NCI-H2107 treated with DMSO at 0.1 percent for 48 hours (cell line): ENCODE measurements at regions not wholly inside any gene's neighbourhood (a gene's known extent, or its start where the extent isn't known, plus 50 kb on each side); places are given as distances from the start of the nearest gene placed in this dataset.
"Not testable (repeated sequence)": the region's sequence is repeated elsewhere in the genome, so short reads cannot be mapped to it uniquely, and the experiment has no call there.

Source experiments
- DNase-seq: peaks from one replicate; lab custom pipeline; 2025; ENCODE audit not compliant: unreplicated experiment; lab: John Stamatoyannopoulos, UW

DNA sequence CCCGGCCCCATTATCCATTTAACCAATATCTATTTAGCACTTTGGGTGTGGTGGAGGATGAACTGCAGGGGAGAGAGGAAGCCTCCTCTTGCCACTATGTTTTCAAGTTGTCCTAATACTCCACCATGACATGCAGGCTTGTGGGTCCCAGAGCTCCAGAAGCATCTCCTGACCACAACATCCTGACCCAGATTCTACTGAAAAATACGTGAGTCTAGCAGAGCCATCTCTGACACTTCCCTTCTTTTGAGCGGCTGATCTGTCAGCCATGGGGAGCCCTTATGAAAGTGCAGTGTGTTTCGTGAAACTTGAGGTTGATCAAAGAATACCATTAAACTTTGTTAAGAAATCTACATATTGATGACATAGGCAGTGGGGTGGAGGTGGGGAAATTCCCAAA lies 126.6 kb downstream of the UNC93B1 start:
- DNase-seq: not testable (repeated sequence)

DNA sequence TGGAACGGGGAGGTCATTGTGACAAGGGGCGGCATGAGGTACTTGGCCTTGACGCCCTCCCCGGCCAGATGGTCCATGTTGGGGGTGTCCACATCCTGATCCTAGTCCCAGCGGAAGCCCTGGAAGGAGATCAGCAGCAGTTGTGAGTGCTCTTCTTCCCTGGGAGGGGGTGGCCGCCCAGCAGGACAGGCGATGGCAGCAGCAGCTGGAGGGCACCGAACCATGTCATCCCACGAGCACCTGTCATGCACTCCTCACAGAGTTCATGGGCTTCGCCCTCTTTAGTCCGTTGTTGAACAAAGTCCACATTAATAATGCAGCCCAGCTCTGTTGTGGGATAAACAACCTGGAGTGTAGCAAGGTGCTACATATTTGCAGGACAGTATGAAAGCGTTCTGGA lies 130.7 kb downstream of the UNC93B1 start:
- not testable (repeated sequence) for DNase-seq

DNA sequence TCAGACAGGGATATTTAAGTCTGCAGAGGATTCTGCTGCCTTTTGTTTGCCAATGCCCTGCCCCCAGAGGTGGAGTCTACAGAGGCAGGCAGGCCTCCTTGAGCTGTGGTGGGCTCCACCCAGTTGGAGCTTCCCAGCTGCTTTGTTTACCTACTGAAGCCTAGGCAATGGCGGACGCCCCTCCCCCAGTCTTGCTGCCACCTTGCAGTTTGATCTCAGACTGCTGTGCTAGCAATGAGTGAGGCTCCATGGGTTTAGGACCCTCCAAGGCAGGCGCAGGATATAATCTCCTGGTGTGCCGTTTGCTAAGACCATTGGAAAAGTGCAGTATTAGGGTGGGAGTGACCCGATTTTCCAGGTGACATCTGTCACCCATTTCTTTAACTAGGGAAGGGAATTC lies 132.7 kb downstream of the UNC93B1 start:
- DNase-seq: not testable (repeated sequence)

DNA sequence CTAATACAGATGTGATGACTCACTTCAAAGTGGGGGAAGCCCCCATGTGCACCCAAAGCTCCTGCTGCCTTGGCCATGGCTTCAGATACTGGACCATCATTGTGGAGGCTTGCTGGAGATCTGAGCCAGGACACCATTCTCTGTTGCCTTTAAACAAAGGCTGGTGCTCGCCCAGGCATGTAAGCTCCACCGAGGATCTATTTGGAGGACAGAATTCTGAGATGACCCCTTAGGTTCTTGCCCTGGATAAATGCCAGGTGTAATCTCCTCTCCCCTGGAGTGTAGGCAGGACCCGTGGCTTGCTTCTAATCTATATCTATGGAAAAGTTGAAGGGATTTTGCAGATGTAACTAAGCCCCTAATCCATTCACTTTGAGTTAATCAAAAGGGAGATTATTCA lies 141.0 kb downstream of the UNC93B1 start:
- not testable (repeated sequence) for DNase-seq

DNA sequence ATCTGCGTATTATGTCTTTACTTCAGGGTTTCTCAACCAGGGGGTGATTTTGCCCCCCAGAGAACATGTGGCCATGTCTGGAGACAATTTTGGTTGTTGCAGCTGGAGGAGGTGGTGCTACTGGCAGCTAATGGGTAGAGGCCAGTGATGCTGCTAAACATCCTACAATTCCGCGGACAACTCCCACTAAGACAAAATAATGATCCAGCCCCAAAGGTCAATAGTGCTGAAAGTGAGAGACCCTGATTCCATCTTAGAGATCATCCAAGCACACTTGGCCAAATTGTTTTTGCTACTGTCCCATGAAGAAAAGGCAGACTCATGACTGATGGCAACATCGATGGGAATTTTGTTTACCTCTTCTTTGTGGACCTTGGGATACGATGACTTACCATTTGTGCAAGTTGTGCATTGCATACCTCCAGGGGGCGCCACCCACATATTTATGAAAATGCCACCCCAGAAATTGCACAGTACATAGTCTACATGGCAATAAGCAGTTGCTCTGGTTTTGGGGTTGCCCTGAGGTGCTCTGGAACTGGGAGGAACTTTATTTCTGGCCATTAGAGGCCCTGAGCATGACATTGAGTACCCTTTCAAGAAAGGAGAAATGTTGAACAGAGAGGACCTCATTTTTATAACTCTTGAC lies 144.3 kb downstream of the UNC93B1 start:
- DNase-seq: not testable (repeated sequence)

DNA sequence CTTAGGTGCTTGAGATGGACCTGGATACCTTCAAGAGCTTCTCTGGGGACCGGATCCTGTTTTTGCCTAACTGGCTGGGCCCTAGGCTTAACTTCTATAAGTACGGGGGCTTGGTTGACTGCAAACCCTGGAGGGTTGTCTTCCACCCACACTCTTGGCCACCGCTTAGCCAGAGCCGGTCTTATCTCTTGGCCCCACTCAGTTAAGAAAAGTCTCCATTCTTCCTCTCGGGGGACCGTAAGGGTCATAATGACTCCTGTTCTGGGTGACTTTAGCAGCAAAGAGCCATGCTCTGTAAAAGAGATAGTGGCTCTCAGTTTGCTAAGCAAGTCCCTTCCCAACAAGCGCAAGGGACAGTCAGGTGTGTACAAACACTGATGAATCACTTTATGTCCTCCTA lies 153.2 kb downstream of the UNC93B1 start:
- DNase-seq: not testable (repeated sequence)

DNA sequence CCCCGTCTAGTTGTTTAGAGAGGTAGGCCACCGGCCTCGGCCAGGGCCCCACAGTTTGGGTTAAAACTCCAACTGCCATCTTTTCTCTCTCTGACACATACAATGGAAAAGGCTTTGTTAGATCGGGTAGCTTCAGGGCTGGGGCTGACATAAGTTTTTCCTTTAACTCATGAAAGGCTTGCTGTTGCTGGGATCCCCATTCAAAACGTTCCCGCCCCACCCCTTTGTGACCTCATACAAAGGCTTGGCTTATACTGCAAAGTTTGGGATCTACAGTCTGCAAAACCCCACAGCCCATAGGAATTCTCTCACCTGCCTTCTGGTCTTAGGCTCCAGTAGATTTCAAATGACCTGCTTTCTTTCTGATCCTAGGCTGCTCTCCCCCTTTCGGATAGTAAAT lies 154.1 kb downstream of the UNC93B1 start:
- not testable (repeated sequence) for DNase-seq

DNA sequence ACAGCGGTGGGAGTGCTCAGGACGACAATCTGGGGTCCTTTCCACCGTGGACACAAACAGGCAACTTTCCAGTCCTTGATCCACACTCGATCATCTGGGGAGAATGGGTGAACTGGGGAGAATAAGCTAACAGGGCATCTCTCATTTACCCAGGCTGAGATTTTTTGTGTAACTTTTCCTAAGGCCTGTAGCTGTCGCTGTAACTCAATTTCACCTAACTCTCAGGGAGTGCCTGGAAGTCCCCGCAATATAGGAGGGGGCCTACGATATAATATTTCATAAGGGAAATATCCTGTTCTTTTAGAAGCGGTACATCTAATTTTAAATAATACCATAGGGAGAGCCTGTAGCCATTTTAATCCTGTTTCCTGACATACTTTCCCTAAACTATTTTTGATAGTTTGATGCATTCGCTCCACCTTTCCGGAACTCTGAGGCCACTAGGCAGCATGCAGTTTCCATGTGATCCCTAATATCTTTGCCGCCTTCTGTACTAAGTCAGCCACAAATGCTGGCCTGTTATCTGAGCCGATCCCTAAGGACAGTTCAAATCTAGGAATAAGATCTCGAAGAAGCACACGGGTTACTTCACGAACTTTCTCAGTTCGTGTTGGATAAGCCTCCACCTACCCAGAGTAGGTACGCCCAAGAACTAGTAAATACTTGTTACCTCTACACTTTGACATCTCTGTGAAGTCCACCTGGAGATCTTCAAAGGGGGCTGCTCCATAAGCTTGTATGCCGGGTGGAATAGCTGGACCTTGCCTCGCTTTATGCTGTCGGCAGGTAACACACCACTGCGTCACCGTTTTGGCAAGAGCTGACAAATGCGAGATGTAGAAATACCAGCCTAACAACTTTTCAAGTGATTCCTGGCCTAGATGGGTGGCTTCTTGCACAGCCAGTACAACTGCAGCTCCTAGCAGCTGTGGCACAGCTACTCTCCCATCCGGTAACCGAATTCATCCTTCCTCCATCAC lies 155.7 kb downstream of the UNC93B1 start:
- DNase-seq: not testable (repeated sequence)

DNA sequence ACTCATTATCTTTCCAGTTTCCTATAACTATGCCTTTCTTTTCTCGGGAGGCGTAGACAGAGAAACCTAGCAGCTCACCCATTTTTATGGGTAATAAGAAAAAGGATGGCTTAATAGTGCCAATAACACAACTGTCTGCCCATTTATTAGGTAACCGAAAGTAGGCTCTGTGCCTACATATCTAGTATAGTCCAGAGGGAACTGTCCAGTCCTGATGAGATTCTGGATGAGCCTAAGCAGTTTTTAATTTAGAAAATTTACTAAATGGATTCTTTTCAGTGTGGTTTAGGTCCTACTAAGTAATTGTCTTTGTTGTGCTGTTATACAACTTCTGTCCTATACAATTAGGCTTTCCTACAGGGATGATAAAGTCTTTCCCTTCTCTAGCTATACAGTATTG lies 157.6 kb downstream of the UNC93B1 start:
- not testable (repeated sequence) for DNase-seq

DNA sequence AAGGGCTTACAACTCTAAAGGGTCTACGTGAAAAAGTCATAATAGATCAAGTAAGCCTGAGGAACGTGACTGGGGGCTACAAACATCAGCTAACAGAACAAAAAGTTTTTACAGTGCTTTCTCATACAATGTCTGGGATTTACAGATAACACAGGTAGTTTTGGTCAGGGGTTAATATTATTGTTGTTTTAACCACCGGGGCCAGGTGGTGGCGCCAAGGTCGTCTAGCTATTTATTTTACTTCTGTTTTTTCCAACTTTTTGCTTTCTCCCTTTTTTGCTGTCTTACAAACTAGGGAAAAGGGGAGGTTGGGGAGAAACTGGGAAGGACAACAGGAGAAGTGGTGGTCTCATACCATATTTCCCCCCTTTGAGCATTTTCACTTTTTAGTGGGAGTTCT lies 158.6 kb downstream of the UNC93B1 start:
- not testable (repeated sequence) for DNase-seq

DNA sequence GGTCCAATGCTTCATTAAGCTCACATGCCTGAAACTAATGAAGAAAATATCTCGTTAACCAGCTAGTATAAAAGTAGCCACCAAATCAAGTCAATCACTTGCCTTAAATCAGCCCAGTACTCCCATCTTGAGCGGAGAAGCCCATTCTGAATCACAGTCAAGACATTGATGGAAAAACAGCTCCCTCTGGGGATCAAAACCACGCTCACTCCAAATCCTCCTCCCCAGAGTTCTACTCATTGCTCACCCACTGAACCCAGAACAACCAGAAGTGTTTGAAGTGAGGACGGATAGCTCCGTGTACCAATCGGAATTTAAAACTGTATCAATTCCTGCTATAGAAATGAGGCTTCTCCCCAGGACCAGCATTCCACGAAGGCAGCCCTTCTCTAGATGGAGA lies 163.3 kb downstream of the UNC93B1 start:
- DNase-seq: not testable (repeated sequence)

DNA sequence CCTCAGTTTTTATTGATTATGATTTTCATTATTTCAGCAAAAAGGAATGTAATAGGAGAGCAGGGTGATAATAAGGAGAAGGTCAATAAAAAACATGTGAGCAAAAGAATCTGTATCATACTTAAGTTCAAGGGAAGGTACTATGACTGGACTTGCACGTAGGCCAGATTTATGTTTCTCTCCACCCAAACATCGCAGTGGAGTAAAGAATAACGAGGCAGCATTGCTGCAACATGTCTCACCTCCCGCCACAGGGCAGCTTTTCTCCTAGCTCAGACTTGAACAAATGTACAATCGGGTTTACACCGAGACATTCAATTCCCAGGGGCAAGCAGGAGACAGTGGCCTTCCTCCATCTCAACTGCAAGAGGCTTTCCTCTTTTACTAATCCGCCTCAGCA lies 155.7 kb upstream of the ALDH3B2 start:
- not testable (repeated sequence) for DNase-seq

DNA sequence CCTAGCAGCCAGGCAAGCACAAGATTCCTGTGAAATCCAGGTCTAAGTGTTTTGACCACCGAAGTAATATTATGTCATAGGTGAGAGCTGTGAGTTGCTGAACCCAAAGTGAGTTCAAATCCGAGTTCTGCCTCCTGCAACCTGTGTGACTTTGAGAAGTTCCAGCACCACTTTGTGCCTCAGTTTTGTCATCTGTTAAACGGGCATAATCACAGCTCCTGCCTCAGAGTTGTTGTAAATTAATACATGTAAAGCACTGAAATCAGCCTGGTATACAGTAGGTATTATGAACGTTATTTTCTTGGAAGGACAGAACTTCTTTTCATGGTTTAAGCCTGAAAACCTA lies 152.5 kb upstream of the ALDH3B2 start:
- not testable (repeated sequence) for DNase-seq

DNA sequence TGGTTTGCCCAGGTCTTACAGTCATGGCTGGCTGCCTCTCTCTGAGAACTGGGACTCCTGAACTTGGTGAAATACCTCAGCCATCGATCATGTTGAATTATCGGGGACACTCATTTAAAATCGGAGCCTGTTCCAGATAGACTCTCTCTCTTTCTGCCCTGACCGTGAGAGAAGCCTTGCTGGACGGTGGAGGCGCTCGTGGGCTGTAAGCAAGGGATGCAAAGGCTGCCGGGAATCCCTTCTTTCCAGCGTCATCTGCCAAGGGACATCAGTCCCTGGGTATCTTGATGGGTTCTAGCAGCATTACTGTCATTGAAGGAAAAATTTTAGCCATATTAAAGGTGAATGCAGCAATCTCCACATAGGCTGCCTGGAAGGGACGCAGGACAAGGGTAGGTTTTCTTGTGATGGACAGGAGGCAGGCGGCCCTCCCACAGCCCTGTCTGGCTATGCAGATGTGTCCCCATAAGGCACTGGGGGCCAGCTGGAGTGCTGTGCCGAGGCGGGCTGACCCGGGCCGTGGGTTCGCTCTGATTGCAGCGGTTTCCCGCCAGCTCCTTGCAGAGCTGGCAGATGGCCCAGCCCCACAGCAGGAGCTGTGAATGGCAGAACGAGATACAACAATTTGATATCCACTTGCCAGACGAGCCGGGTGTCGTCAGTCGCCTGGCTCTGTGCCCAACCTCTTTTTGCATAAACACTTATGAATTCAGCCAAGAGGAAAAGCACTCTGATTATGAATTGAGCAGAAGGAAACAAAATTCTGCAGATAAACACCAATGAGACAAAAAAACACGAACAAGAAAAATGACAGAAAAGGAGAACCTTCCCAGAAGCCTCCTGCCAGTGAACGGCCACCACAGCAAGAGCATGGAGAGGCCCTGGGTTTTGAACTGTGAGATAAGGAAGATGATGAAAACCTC lies 151.9 kb upstream of the ALDH3B2 start:
- peak; percentile 43 for DNase-seq

DNA sequence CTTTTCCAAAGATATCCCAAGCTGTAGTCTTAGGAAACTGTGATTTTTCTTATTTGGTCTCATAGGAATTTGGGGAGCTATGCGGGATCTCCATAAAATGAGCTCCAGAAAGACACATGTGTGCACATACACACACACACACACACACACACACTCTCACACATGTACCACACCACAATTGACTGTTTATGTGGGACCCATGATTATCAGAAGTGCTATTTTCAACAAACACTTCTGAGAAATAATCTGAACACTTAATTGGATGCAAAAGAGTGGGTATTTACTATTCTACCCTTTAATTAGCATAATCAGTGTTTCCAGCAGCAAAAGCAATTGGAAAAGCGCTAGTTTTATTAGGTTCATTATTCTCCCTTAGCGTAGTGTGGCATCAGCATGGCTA lies 150.4 kb upstream of the ALDH3B2 start:
- DNase-seq: not testable (repeated sequence)

DNA sequence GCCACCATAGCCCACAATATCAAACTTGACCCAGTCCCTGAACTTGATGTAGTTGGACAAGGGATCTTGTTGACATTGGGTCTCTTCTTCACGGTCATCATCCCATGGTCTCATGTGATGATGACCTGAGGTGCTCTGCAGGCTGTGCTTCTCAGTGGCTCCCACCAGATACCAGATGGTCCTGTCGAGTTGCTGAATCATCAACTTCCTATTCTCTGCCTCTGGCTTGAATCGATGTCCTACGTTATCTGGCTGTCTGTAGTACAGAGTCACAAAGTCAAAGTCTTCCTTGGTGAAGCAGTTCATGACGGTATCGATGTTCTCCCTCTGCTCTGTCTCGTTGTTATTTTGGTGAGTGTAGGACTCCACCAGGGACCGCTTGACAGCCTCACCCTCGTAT lies 145.7 kb upstream of the ALDH3B2 start:
- no peak for DNase-seq

DNA sequence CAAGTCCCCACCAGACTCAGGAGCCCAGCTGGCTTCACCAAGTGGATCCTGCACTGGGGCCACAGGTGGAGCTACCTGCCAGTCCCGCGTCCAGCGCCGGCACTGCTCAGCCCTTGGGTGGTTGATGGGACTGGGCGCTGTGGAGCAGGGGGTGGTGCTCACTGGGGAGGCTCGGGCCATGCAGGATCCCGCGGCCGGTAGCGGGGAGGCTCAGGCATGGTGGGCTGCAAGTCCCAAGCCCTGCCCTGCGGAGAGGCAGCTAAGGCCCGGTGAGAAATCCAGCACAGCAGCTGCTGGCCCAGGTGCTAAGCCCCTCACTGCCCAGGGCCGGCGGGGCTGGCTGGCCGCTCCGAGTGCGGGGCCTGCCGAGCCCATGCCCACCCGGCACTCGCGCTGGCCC lies 143.1 kb upstream of the ALDH3B2 start:
- not testable (repeated sequence) for DNase-seq

DNA sequence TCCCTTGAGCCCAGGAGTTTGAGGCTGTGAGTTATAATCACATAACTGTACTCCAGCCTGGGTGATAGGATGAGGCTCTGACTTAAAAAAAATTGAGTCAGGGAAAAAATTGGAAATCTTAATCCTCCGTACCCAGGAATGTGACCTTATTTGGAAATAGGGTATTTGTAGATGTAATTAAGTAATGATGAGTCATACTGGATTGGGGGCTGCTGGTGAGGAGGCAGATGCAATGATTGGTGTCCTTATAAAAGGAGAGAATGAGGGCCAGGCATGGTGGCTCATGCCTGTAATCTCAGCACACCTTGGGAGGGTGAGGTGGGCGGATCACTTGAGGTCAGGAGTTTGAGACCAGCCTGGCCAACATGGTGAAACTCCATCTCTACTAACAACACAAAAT lies 134.9 kb upstream of the ALDH3B2 start:
- not testable (repeated sequence) for DNase-seq

DNA sequence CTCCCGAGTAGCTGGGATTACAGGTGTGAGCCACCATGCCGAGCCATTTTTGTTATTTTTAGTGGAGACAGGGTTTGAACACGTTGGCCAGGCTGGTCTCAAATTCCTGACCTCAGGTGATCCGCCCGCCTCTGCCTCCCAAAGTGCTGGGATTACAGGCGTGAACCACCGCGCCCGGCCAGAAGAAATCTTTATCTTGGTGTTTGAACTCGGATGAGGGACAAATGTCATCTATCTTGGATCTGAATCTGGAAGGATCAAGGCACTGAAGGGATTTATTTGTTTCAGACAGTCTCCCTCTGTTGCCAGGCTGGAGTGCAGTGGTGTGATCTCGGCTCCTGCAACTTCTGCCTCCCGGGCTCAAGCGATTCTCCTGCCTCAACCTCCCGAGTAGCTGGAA lies 133.5 kb upstream of the ALDH3B2 start:
- not testable (repeated sequence) for DNase-seq

DNA sequence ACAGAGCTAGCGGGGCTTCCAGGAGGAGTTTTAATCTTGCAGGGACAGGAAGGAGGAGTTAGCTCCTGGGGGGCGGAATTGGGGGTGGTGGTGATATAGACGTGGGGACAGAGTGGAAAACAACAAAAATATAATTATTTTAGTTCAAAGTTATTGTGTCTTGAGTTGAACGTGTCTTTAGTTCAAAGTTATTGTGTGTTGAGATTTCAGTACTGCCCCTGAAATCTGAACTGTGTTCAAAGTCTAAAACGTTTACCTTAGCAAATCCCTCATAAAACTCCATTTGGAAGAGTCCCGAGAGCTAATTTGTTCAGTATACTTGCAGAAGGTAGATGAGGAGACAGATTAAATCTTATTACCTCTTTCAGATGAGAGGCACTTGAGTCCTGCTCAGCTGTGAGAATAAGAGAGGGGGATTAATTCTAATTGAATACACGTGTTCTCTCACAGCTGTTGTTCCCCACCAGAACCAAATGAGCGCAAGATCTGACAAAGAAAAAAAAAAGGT lies 132.4 kb upstream of the ALDH3B2 start:
- not testable (repeated sequence) for DNase-seq

DNA sequence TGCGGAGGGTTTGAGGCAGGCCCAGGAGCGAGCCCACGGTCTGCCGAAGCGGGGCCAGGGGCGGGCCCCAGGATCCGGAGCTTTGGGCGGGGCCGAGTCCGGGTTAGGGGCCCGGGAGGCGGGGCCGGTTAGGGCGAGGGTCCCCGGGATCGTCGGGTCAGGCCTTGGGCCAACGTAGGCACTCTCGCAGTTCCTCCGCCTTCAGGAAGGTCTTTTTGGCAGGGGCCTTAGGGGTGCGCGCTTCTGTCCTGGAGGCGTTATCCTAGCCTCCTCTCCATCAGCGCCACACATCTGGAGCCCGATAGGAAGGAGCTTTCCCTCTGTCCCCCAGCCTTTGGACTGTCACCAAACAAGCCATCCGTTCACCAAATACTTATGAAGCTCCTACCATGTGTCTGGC lies 131.8 kb upstream of the ALDH3B2 start:
- not testable (repeated sequence) for DNase-seq
